OCI-LY7 (cell line): ENCODE measurements at regions not wholly inside any gene's neighbourhood (a gene's known extent, or its start where the extent isn't known, plus 50 kb on each side); places are given as distances from the start of the nearest gene placed in this dataset.

Source experiments
- CTCF ChIP-seq: fragments of 200-600 bp; sonication (generic); conservative IDR thresholded peaks from 2 replicates; pipeline ENCODE4 v1.5.1; 2014; ENCODE audit warnings: mild to moderate bottlenecking, antibody characterized with exemption, low read length, moderate library complexity, mixed read lengths
- EZH2phosphoT487 ChIP-seq: fragments of 200-600 bp; sonication (generic); IDR thresholded peaks from 2 replicates; pipeline ENCODE4 v1.6.1; 2018; ENCODE audit warnings: low read depth, borderline replicate concordance, mild to moderate bottlenecking, mixed run types, antibody characterized with exemption, low read length, moderate library complexity, mixed read lengths

- no peak for TF ChIP-seq CTCF
- no peak for TF ChIP-seq EZH2phosphoT487
Measured at GRCh38 chr21:22288885-22289499, 1290.8 kb downstream of the NCAM2 start.
